Endometrium (tissue), 2 donors: ENCODE measurements at regions not wholly inside any gene's neighbourhood (a gene's known extent, or its start where the extent isn't known, plus 50 kb on each side); places are given as distances from the start of the nearest gene placed in this dataset.

Source experiments
- FAIRE-seq: peaks from 2 replicates; lab custom pipeline; 2012; peaks lifted over from hg19 to GRCh38; lab: Jason Lieb, UNC
- donor health status: control.
- donor health status: control.

DNA sequence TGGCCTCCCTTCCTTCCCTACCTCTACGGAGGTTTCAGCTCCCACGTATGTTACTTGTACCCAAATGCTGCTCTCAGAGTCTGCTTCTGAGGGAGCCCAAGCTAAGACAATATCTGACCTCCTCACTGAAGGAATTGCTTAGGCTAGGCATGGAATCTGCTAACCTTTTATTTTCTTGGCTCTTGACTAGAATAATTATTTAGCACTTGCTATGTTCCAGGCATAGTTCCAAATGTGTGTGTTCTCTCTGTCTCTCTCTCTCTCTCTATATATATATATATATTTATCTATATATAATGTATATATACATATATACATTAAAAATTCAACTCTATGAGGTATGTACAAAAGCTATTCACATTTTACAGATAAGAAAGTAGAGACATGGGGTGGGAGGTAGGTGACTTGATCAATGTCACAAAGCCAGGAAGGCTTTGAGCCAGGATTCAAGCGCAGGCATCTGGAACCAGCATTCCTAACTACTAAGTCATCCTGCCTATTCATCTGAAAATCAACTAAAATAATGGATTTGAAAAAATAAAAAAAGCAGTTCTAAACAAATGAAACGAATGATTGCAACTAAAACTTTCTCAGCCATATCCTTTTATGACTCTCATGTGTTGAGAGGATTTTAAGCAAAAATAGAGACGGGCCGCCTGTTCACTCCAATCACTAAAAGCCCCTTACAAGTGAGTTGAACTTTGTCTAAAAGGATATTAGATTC, 189.7 kb upstream of the JAG1 start:
- FAIRE-seq, result peak; percentile 80

DNA sequence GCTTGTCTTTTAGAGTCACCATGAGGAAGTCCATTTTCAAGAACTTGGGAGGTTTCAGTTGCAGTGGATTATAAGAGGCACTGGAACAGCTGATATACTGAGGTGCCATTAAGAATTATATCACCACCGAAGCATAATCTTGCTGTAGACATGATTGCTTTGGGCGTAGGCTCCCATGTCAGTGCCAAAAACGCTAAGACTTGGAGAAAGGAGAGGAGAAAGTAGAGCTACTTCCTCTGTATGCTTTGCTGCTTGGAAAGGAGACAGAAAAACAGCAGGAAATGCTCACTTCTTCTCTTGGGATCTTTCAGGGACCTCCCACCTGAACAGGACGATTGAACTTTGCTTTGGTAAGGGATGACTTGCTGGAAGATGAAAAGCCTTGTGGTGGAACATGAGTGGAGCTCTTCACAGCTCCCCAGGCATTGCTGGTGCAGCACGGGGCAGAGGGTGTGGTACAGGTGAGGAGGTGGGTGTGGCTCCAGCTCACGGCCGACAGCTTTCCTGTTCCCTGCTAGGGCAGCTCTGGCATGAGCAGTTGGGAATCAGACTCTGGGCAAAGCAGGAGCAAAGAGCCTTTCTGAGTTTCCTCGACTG, 190.4 kb upstream of the JAG1 start:
- FAIRE-seq, result no peak

DNA sequence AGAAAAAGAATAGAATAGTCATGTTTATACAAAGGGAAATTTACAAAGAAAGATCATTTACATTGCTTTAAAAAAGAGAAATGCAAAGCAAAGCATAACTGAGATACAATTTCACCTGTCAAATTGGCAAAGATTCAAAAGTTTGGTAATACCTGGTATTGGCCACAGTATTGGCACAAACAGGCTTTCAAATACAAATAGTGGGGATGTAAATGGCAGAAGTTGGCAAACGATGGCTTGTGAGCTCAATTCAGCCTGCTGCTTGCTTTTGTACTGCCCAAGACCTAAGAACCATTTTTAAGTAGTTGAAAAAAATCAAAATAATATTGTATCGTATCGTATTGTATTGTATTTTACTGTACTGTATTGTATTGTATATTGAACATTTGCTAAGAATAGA, 194.5 kb upstream of the JAG1 start:
- no peak for FAIRE-seq

DNA sequence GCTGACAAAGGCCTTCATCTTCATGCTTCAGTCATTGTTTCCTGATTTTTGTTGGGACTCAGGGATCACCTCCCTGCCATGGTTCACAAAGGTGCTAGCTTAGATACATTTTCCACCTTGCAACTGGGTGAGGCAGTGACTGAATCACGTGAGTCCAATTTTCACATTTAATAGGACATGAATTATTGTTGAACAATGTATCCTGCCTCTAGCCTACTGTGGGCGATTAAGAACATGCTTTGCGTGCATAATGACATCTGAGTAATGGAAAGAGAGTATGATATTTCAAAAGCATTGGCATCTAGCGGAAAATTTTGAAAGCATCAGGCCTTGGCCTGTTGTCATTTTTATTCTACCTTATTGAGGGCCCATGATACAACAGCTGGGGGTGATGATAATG, 199.2 kb upstream of the JAG1 start:
- FAIRE-seq, result no peak

DNA sequence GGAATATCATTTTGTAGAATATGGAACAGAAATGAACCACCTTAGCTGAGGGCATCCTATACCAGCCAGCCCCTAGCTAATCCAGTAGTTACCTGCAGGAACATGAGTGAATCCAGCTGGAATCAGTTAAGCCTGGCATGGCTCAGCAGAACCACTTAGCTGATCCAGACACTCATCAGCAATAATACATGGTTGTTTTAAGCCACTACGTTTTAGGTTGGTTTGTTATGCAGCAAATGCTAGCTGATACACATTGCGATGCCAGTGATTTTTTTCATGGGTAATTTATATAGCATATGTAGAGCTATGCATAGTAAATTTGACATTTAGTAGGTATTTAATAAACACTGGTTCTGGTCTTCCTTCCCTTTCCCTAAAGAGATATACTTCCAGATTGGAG, 201.9 kb upstream of the JAG1 start:
- FAIRE-seq, result no peak

DNA sequence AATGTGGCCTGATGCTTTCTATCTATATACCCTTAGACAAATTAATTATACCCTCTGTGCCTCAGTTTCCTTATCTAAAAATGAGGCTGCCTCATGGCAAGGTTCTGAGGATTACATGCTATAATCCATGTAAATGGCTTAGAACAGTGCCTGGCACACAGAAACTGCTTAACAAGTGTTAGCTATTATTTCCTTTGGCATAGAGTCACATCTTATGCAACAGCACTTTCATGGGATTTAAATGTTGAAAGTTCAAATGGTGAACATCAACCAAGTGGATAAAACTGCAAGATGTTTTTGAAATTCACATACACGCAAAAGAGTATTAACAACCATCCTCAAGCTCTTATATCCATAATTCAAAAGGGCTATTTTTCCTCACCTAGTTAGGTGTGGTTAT, 202.8 kb upstream of the JAG1 start:
- FAIRE-seq, result no peak

DNA sequence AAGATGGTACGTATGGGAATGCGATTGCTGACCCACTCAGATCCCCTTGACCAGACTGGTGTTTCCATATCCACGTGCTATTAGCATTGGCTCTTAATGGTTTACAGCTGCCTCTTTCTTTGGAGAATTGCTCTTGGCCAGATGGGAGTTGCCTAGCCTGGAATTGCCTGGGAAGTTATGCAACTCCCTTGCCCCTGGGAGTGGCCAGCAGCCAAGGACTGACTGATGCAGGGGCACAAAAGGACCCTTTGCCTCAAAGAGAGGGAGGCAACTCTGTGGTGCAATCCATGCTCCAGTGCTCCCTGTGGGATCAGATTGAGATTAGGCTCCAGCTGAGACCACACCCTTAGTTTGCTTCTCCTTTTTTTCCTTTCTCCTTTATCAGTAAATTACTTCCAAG, 203.5 kb upstream of the JAG1 start:
- no peak for FAIRE-seq

DNA sequence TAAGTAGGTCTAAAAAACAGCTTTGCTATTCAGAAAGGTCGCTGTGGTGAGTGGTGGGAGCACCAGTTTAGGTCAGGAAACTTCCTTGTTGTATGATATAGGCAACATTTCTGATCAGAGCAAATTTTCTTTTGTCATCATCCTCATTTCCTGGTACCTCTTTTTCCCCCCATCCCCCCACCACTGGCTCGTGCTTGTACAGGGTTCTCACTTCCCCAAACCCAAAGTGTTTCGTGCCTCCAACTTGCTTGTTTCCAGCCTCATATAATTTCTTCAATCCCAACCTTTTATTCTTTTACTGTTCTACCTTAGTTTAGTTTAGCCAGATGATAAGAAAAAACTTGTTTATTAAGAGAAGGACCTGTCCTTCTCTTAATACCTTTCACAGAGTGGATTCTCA, 209.4 kb upstream of the JAG1 start:
- FAIRE-seq, result no peak

DNA sequence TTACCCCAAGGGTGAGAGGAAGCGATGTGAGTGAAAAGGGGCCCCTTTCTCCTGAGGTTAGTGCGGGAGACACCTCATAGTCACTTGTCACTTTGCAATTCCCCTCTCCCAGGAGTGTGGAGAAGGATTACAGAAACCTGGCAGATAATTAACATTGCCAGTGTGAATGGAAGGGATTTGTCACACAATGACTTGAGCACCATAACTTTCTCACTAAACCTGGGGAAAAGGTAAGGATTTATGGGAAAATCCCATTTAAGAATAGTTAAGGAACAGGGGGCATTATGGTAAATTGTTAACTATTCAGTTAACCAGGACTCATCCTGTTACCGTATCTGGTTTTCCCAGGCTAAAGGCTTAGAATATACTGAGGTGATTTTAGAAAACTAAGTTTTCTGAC, 219.5 kb upstream of the JAG1 start:
- FAIRE-seq, result no peak

DNA sequence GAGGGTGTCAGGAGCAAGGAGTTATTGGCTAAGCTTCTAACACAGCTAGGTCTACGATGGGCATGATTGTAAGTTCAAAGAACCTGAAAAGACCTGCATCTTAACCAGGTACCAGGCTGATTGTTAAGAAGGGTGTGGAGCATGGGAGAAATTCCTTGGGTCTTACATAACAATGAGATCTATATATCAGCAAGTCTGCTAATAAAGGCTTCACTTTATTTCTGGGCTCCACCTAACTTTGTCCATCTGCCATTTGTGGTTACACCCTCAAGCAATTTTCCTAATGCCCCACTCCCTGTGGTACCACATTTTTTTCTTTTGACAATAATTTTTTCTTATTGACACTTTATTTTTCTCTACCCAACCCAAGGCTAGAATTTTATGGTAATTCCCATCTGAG, 223.5 kb upstream of the JAG1 start:
- no peak for FAIRE-seq

DNA sequence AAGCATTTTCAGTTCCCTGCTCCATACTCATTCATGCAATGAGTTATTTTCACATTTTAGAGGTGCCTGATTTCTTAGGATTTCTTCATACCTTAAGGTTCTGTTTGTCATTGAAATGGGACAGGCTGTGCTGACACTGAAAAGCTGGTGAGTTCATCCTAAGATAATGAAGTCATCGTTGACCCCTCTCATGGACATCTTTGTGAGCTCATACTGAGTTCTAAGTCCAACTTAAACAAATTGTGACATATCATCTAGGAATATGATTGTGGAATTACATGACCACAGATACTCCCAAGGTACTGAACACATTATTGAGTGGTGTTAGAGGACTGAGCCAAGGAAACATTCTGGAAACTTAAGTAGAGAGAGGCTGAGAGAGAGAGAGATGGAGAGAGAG, 224.8 kb upstream of the JAG1 start:
- FAIRE-seq, result no peak

DNA sequence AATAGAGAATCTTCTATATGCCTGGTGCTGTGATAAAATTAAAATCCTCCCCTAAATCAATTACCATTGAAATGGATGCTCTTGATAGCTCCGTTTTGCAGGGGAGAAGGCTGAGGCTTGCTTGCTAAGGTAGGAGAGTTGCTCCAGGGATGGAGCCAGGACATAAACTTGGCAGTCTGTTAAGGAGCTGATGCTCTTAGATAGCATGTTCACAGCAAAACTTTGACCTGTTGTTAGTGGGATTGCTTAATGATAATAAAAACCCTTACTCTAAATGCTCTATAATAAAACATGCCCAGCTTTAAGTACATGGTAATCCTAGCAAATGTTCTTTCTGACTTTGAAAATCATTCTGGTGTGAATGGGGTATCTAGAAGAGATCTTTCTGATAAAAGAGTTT, 228.4 kb upstream of the JAG1 start:
- FAIRE-seq, result no peak

DNA sequence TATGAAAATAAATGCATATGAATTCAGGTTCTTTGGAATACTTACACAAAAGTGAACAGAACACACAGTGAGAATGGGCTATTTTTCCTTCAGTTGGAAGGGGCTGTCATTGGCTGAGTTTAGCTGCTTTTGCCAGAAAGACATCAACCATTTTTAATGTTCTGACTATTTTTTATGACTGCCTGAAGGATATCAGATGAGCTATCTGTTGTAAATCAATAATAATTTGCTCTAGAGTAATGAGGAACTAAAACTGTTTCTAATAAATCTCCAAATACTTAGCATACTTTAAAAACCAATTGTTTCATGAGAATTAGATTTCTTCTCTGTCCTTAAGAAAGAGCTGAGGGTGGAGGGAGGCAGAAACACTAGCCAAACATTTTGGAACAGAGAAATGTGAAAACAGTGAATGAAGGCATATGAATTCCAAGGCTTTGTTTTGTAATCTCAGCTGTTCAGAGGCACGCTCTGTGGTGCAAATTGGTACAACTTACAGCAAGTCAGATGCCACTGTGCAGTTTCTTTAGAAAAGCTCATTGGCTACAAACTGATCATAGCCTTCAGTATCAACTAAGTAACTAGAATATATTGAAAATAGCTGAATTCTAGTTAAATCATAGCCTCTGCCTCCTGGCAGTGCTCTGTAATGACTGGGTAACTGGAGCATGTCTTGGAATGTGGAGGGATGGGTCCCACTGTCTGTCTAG, 228.9 kb upstream of the JAG1 start:
- peak; percentile 89 for FAIRE-seq

DNA sequence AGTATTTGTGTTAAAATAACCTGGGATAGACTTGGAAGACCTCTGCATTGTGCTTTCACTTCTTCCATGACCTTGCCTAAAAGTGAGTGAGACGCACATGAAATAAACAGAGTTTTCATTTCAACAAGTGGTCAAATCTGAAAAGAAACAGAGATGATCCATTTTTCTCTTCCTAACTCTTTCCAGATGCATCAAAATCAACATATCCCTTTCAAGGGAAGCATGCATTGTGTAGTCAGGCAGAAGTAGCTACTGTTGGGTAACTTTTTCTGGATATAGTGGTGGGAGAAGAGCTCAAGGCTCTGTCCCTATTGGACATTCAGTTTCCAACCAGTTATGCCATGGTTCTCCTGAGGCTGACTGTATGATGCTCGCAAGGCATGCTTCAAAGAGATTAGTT, 233.0 kb upstream of the JAG1 start:
- FAIRE-seq, result no peak

DNA sequence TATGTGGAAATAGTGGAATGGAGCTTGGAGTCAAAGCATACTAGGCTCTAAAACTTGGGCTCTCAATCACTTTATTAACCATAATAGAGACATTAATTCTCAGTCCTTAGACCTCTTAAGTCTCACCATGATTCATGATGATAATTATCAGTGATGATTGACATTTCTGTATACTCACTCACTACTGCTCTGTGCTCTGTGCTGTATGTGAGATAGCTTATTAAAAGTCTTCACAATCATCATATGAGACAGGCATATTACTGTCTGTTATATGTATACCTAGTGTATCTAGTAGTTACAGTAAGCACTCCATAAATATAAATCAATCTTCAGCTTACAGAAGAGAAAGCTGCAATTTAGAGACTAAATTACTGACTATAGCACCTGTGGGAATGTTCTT, 236.0 kb upstream of the JAG1 start:
- no peak for FAIRE-seq

DNA sequence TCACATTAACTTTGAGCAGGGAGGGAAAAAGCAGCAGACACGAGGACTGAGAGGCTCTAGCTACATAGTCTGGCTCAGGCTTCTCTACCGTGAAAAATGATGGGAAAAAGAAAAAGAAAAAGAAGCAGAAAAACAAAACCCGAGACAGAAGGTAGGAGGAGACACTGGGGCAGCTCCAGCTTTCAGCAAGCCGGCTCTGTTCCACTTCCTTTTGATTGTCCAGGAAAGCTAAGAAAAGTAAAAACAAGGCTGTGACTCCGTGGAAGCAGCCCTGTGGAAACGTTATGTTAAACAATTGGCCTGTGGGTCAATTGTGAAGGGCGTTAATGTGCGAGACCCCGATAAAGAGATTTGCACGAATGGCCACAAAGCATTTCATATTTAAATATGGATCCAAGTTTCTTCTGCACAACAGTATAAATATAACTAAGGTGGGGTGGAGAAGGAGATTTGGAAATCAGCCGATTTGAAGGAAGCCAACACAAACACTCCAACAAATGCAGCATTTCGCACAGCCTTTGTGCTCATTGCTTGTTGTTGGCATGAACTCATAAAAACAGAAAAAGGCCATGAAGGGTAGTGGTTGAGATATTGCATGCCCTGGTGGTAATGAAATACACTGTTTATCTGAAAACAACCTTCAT, 236.9 kb upstream of the JAG1 start:
- no peak for FAIRE-seq

DNA sequence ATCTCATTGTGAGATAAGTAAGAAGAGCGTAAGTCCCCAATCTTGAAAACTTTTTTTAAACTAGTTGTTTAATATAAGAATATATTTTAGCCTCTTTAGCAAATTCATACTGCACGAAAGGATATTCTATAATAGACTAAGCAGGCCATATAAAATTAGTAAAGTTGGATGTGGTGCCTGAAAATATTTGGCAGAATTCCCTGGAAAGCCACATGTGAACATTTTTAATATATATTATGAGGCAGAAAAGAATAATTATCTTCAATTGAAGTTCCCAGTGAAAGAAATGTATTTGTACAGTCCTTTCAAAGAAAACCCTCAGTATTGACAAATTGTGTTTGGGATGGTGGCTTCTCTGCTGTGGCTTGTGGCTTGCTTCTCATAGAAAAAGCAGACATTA, 237.5 kb upstream of the JAG1 start:
- no peak for FAIRE-seq

DNA sequence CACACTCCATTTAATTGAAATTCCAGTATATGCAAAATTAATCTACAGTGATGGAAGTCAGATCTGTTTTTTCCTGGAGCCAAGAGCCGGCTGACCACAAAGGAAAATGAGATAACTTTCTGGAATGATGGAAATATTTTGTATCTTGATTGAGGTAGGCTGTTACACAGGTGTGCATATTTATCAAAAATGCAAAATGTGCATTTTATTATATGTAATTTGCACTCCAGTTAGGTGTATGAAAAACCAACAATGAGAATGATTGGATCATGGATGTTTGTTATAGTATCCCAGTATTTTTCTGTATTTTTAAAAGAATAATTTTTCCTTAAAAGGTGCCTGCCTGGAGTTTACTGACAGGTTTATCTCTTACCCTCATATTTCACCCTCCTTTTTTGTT, 242.0 kb upstream of the JAG1 start:
- no peak for FAIRE-seq

DNA sequence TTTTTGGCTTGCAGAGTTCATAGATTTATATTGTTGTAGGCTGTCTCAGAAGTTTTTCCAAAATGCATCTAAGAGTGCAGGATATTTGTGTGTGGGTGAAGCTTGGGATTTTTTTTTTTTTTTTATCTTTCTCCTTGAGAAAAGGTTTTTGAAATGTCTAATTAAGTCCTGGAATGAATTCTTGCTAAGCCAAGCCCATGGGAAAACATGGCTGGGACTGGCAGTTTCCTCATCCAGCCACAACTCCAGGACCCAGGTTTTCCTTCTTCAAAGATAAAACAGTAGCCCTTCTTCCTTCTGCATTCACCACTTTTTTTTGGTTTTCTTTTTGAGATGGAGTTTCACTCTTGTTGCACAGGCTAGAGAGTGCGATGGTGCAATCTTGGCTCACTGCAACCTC, 242.5 kb upstream of the JAG1 start:
- FAIRE-seq, result no peak

DNA sequence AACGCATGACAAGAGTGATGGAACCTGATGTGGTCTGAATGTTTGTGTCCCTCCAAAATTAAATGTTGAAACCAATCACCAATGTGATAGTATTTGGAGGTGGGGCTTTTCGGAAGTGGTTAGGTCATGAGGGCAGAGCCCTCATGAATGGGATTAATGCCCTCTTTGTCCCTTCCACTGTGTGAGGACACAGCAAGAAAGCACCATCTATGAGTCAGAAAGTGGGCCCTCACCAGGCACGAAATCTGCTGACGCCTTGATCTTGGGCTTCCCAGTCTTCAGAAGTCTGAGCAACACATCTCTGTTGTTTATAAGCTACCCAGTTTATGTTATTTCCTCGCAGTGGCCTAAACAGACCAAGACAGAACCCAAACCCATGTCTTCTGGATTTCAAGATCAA, 244.0 kb upstream of the JAG1 start:
- FAIRE-seq, result no peak

DNA sequence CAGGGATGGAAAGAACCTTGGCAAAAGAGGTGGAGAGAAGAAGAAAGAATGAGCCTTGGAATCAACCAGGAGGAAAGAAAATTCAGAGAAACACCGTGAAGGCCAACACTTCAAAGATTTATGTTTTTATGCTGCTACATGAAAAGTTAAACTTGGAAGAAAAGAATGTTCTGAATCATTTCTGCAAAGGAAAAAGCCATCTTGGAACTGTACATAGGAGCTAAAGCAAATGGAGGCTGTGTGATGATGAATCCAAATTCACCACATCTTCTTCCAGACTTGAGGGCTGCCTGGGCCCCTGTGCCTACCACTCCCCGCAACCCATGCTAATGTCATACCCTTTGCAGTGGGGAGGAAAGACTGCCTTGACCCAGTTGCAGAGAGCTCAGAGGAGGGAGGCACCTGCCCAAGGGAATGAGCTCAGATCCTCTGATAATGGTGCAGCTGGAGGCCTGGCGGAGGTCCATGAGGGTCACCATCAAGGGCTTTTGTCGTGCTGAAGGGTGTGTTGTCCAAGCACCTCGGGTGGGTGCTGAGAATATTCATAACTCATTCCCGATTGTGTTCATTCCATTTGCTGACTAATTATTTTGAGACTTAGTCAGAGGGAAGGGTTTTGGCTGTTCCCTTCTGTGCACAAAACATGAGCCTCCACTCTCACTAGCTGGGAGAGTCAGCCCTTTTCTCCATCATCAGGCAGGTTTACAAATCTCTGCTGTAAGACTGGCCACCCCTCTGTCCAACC, 245.8 kb upstream of the JAG1 start:
- no peak for FAIRE-seq

DNA sequence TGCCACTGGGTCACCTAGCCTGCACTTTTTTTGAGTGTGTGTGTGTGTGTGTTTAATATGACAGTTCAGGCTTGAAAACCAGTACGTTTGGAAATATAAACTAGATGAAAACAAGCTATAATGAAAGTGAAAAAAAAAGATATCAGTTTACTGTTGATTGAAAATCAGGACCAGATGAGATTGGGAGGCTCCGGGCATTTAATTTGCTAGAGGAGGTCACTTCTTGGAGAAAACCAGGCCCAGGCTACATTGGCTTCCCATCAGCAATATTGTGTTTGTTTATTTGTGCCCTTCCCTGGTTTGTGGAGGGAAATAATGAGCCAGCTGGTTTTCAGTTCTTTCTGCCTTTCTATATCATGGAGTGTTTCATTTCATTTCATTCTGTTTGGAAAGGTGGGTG, 246.6 kb upstream of the JAG1 start:
- no peak for FAIRE-seq
